ENCODE measurements at regions not wholly inside any gene's neighbourhood (a gene's known extent, or its start where the extent isn't known, plus 50 kb on each side); places are given as distances from the start of the nearest gene placed in this dataset.

DNA sequence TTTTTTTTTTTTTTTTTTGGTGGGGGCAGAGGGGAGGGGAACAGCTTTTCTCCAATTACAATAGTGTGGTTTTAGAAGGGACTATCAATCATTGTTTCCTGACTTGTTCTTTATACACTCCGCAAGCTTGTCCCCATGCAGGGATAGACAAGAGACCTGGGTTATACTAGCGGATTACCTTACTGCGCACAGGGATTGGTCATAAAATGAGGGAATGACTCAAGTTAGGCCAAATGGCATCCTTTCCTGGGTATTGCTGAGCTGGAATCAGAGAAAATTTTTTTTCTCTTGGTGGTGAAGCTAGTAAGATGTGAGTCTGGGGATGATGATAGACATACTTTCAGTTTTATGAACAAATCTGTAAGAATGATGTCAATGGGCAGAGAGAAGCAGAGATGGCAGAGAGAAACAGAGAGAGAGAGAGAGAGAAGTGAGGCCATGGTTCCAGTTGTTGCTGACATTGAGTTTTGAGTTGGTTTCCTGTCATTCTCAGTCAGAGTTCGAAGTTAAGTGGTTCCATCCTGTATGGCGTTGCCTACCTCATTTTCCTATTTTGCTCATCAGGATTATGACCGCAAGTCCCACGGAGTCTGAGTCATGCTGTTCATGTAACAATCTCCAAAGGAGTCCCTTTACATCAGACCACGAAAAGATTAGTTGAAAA lies 59.1 kb upstream of the OTOGL start:
- no peak overlapping the region for H3K27ac ChIP-seq (ENCODE audit: insufficient read length, low read depth, low read length)
- no peaks in the 10 kb centered on the region for H3K23me2 ChIP-seq (ENCODE audit: insufficient read length, low read depth, low read length, poor library complexity, severe bottlenecking)
- no peak overlapping the region for H2BK120ac ChIP-seq (ENCODE audit: low read depth, low read length, poor library complexity, severe bottlenecking)
- no peak overlapping the region for H3T11ph ChIP-seq (ENCODE audit: low read length)
- H4K8ac ChIP-seq (replicated peaks; ENCODE audit: insufficient read length, low read depth, low read length) = no peak overlapping the region
- no peak overlapping the region for H3K4ac ChIP-seq (ENCODE audit: low read depth, low read length)
- no peak overlapping the region for H3K14ac ChIP-seq (ENCODE audit: insufficient read depth, low read length)
- no peak overlapping the region for H2BK12ac ChIP-seq (ENCODE audit: insufficient read length, low read depth, low read length)
- no peak overlapping the region for H4K5ac ChIP-seq (ENCODE audit: insufficient read length, low read depth, low read length)
- TF ChIP-seq, protein P1, sequence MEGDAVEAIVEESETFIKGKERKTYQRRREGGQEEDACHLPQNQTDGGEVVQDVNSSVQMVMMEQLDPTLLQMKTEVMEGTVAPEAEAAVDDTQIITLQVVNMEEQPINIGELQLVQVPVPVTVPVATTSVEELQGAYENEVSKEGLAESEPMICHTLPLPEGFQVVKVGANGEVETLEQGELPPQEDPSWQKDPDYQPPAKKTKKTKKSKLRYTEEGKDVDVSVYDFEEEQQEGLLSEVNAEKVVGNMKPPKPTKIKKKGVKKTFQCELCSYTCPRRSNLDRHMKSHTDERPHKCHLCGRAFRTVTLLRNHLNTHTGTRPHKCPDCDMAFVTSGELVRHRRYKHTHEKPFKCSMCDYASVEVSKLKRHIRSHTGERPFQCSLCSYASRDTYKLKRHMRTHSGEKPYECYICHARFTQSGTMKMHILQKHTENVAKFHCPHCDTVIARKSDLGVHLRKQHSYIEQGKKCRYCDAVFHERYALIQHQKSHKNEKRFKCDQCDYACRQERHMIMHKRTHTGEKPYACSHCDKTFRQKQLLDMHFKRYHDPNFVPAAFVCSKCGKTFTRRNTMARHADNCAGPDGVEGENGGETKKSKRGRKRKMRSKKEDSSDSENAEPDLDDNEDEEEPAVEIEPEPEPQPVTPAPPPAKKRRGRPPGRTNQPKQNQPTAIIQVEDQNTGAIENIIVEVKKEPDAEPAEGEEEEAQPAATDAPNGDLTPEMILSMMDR (conservative IDR thresholded peaks at IDR 0.05) = no peak
- H3K27ac Mint-ChIP-seq = no peak overlapping the region
- H3K4me1 ChIP-seq (ENCODE audit: insufficient read depth, low read length) = no peaks in the 10 kb centered on the region
- H3K56ac ChIP-seq (ENCODE audit: insufficient read length, low read depth, low read length) = no peak overlapping the region
- H4K20me1 ChIP-seq (ENCODE audit: control insufficient read depth, insufficient read depth, insufficient read length) = no peaks in the 10 kb centered on the region
- H4K91ac ChIP-seq (ENCODE audit: insufficient read length, low read depth, low read length) = no peak overlapping the region
- WGBS (ENCODE audit: extremely low coverage, insufficient read length, low lambda C conversion rate) = no CpG with 5 or more reads among the region's 8 CpGs
- H2AFZ ChIP-seq (ENCODE audit: low read length) = no peak overlapping the region
- no peak overlapping the region for H3K23ac ChIP-seq (ENCODE audit: insufficient read length, low read depth, low read length)
- no peak overlapping the region for H2BK20ac ChIP-seq (ENCODE audit: low read depth, low read length, poor library complexity, severe bottlenecking)
- no peak overlapping the region for H3K4me2 ChIP-seq (ENCODE audit: insufficient read depth, insufficient read length, low read length)
- no peaks in the 10 kb centered on the region for H3K27me3 ChIP-seq (ENCODE audit: insufficient read depth, low read length)
- no peak overlapping the region for H3K9ac ChIP-seq (ENCODE audit: extremely low read depth, insufficient read length, low read length)
- no peaks in the 10 kb centered on the region for H3K9me3 Mint-ChIP-seq
- no peak overlapping the region for H2BK5ac ChIP-seq (ENCODE audit: insufficient read length, low read length)
- H3K9me3 ChIP-seq (ENCODE audit: control insufficient read depth, low read depth, low read length) = no peaks in the 10 kb centered on the region
- H3K4me3 Mint-ChIP-seq = no peak overlapping the region
- no peak overlapping the region for H2AK5ac ChIP-seq (ENCODE audit: insufficient read length, low read length)
- no peaks in the 10 kb centered on the region for H3K79me1 ChIP-seq (ENCODE audit: insufficient read depth, low read depth, low read length, poor library complexity, severe bottlenecking)
- H3K36me3 Mint-ChIP-seq (ENCODE audit: insufficient read depth in 1 of 3, low read depth in 3 of 3) = no peaks in the 10 kb centered on the region
- H3K18ac ChIP-seq (ENCODE audit: insufficient read length, low read depth, low read length) = no peak overlapping the region
- no peaks in the 10 kb centered on the region for H3K79me2 ChIP-seq (ENCODE audit: insufficient read depth, low read length)
- no peaks in the 10 kb centered on the region for H3K4me1 Mint-ChIP-seq
- H2BK15ac ChIP-seq (ENCODE audit: low read depth, low read length) = no peak overlapping the region
- H3K27me3 Mint-ChIP-seq (ENCODE audit: low read depth) = peaks cover 13% of the 10 kb centered on the region
- DNase-seq = no peak
